ENCODE measurements at regions not wholly inside any gene's neighbourhood (a gene's known extent, or its start where the extent isn't known, plus 50 kb on each side); places are given as distances from the start of the nearest gene placed in this dataset.

DNA sequence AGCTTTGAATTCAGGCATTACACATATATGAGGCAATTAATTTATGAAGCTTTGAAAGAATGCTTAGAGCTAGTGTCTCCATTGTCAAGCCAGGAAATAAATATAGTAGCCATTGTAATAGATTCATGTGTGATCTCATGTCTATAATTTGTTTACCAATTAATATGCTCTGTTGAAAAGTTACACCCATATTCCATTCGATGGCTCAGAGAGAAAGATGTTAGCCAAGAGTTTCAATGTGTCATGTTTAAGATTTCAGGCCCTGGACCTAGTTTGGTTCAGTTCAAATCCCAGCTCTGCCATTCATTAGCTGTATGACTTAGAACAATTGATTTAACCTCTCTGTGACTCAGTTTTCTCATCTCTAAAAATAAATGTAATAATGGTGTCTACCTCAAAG lies 263.3 kb downstream of the SNCA start (continued):
- TF ChIP-seq, protein P1, sequence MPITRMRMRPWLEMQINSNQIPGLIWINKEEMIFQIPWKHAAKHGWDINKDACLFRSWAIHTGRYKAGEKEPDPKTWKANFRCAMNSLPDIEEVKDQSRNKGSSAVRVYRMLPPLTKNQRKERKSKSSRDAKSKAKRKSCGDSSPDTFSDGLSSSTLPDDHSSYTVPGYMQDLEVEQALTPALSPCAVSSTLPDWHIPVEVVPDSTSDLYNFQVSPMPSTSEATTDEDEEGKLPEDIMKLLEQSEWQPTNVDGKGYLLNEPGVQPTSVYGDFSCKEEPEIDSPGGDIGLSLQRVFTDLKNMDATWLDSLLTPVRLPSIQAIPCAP (CRISPR knock-in tag; IDR thresholded peaks at IDR 0.05; ENCODE audit: borderline replicate concordance), result no peak
- TF ChIP-seq ADNP (tag; IDR thresholded peaks at IDR 0.05) (no peak), SIN3A (IDR thresholded peaks at IDR 0.05; ENCODE audit: borderline replicate concordance in 2 of 2, control insufficient read depth in 1 of 2, low read depth in 2 of 2, low read length in 2 of 2) (no peak), CTCF (IDR thresholded peaks at IDR 0.05 in 2 of 3, conservative IDR thresholded peaks at IDR 0.05 in 1 of 3; ENCODE audit: insufficient read depth in 2 of 3, low read depth in 1 of 3, low read length in 3 of 3) (no peak), POLR2AphosphoS2 (IDR thresholded peaks at IDR 0.05; ENCODE audit: low read length) (no peak), CBX3 (IDR thresholded peaks at IDR 0.05; ENCODE audit: borderline replicate concordance in 1 of 2, low read length in 2 of 2) (no peak), ZNF354B (CRISPR knock-in tag; IDR thresholded peaks at IDR 0.05) (no peak), ZNF766 (CRISPR knock-in tag; conservative IDR thresholded peaks at IDR 0.05) (no peak), TCF7 (IDR thresholded peaks at IDR 0.05; ENCODE audit: borderline replicate concordance) (no peak), SUPT5H (IDR thresholded peaks at IDR 0.05) (no peak), BRCA1 (IDR thresholded peaks at IDR 0.05) (no peak), BRCA1 (CRISPR knock-in tag; IDR thresholded peaks at IDR 0.05) (no peak), RBM22 (IDR thresholded peaks at IDR 0.05; ENCODE audit: low read depth, low read length, poor library complexity, severe bottlenecking) (no peak)
- TF ChIP-seq, protein P2, sequence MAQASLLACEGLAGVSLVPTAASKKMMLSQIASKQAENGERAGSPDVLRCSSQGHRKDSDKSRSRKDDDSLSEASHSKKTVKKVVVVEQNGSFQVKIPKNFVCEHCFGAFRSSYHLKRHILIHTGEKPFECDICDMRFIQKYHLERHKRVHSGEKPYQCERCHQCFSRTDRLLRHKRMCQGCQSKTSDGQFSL (CRISPR knock-in tag; IDR thresholded peaks at IDR 0.05), result no peak
- TF ChIP-seq, protein P2 (tag; IDR thresholded peaks at IDR 0.05), result no peak
